ENCODE measurements at regions not wholly inside any gene's neighbourhood (a gene's known extent, or its start where the extent isn't known, plus 50 kb on each side); places are given as distances from the start of the nearest gene placed in this dataset.

GRCh38 chr9:1871626-1872419 lies 143.3 kb upstream of the SMARCA2 start:
- DNase-seq (ENCODE audit: low spot score in 2 of 2) = no peak
- intact Hi-C loops (cut with DNase I; ENCODE audit: low total_unique reads) = no loop called here
- Histone ChIP-seq H3K27me3 (no peaks in the 10 kb centered on the region), H3K4me3 (no peak overlapping the region), H3K9me3 (no peaks in the 10 kb centered on the region), H3K27ac (no peak overlapping the region), H3K4me1 (no peaks in the 10 kb centered on the region), H3K36me3 (no peaks in the 10 kb centered on the region)
- TF ChIP-seq CTCF (IDR thresholded peaks at IDR 0.05) = no peak
- no peak for TF ChIP-seq POLR2AphosphoS5 (IDR thresholded peaks at IDR 0.05)
- TF ChIP-seq POLR2A (IDR thresholded peaks at IDR 0.05) = no peak

- intact Hi-C loops (cut with DNase I; ENCODE audit: low total_unique reads) = no loop called here
- Histone ChIP-seq H3K27ac (no peak overlapping the region), H3K4me1 (no peaks in the 10 kb centered on the region), H3K36me3 (no peaks in the 10 kb centered on the region), H3K27me3 (no peaks in the 10 kb centered on the region), H3K9me3 (no peaks in the 10 kb centered on the region), H3K4me3 (no peak overlapping the region)
- TF ChIP-seq POLR2A (IDR thresholded peaks at IDR 0.05) (no peak), CTCF (IDR thresholded peaks at IDR 0.05) (no peak), POLR2AphosphoS5 (IDR thresholded peaks at IDR 0.05) (no peak)
- no peak for DNase-seq (ENCODE audit: low spot score in 2 of 2)
These were observed 139.8 kb upstream of the SMARCA2 start for GRCh38 chr9:1875251-1875851.

- TF ChIP-seq POLR2A (IDR thresholded peaks at IDR 0.05) (no peak), CTCF (IDR thresholded peaks at IDR 0.05) (no peak), POLR2AphosphoS5 (IDR thresholded peaks at IDR 0.05) (no peak)
- Histone ChIP-seq H3K27me3 (no peaks in the 10 kb centered on the region), H3K27ac (no peak overlapping the region), H3K36me3 (no peaks in the 10 kb centered on the region), H3K4me3 (no peak overlapping the region), H3K4me1 (no peaks in the 10 kb centered on the region), H3K9me3 (no peaks in the 10 kb centered on the region)
- intact Hi-C loops (cut with DNase I; ENCODE audit: low total_unique reads) = no loop called here
- no peak for DNase-seq (ENCODE audit: low spot score in 2 of 2)
These were observed 139.2 kb upstream of the SMARCA2 start for GRCh38 chr9:1875921-1876448.

- Histone ChIP-seq H3K27ac (no peak overlapping the region), H3K9me3 (no peaks in the 10 kb centered on the region), H3K36me3 (no peaks in the 10 kb centered on the region), H3K4me1 (no peaks in the 10 kb centered on the region), H3K4me3 (no peak overlapping the region), H3K27me3 (no peaks in the 10 kb centered on the region)
- no peak for DNase-seq (ENCODE audit: low spot score in 2 of 2)
- TF ChIP-seq CTCF (IDR thresholded peaks at IDR 0.05) (no peak), POLR2A (IDR thresholded peaks at IDR 0.05) (no peak), POLR2AphosphoS5 (IDR thresholded peaks at IDR 0.05) (no peak)
- intact Hi-C loops (cut with DNase I; ENCODE audit: low total_unique reads) = no loop called here
These were observed 138.2 kb upstream of the SMARCA2 start for GRCh38 chr9:1876891-1877496.

- H3K27ac ChIP-seq = no peak overlapping the region
- H3K36me3 ChIP-seq = no peaks in the 10 kb centered on the region
- intact Hi-C loops (cut with DNase I; ENCODE audit: low total_unique reads) = no loop called here
- no peaks in the 10 kb centered on the region for H3K27me3 ChIP-seq
- no peak overlapping the region for H3K4me3 ChIP-seq
- DNase-seq (ENCODE audit: low spot score in 2 of 2) = no peak
- H3K9me3 ChIP-seq = no peaks in the 10 kb centered on the region
- no peak for TF ChIP-seq CTCF (IDR thresholded peaks at IDR 0.05)
- no peak for TF ChIP-seq POLR2AphosphoS5 (IDR thresholded peaks at IDR 0.05)
- no peak for TF ChIP-seq POLR2A (IDR thresholded peaks at IDR 0.05)
- no peaks in the 10 kb centered on the region for H3K4me1 ChIP-seq
These were observed 137.2 kb upstream of the SMARCA2 start for GRCh38 chr9:1877951-1878350.
